AG10803 (cell line): ENCODE measurements at regions not wholly inside any gene's neighbourhood (a gene's known extent, or its start where the extent isn't known, plus 50 kb on each side); places are given as distances from the start of the nearest gene placed in this dataset.

Source experiments
- DNase-seq: peaks from one replicate; pipeline ENCODE4 v3.0.0; 2010; ENCODE audit warnings: low read depth
- H3K4me3 ChIP-seq: 2 replicates; pipeline ENCODE4 v1.5.1; 2011; ENCODE audit warnings: mild to moderate bottlenecking, low read length, control low read depth
- CTCF ChIP-seq: conservative IDR thresholded peaks from 2 replicates; pipeline ENCODE4 v1.5.1; 2011; ENCODE audit warnings: mild to moderate bottlenecking, low read length, control low read depth, inconsistent platforms

GRCh38 chr3:95215437-95215957, 1152.6 kb downstream of the NSUN3 start:
- no peak for TF ChIP-seq CTCF
- no peak for DNase-seq
- H3K4me3 ChIP-seq, result no peak overlapping the region

GRCh38 chr3:95217661-95218060, 1154.8 kb downstream of the NSUN3 start:
- no peak for TF ChIP-seq CTCF
- no peak for DNase-seq
- H3K4me3 ChIP-seq, result no peak overlapping the region

GRCh38 chr3:95218484-95218883, 1155.6 kb downstream of the NSUN3 start:
- no peak for DNase-seq
- H3K4me3 ChIP-seq, result no peak overlapping the region
- no peak for TF ChIP-seq CTCF

GRCh38 chr3:95226437-95226836, 1163.6 kb downstream of the NSUN3 start:
- no peak for TF ChIP-seq CTCF
- no peak for DNase-seq
- H3K4me3 ChIP-seq, result no peak overlapping the region

- no peak for TF ChIP-seq CTCF
- DNase-seq, result no peak
- H3K4me3 ChIP-seq, result no peak overlapping the region
Observed at GRCh38 chr3:95227092-95227491, 1164.2 kb downstream of the NSUN3 start.

GRCh38 chr3:95228416-95228815, 1165.6 kb downstream of the NSUN3 start:
- H3K4me3 ChIP-seq, result no peak overlapping the region
- TF ChIP-seq CTCF, result no peak
- no peak for DNase-seq

GRCh38 chr3:95235916-95236315, 1173.1 kb downstream of the NSUN3 start:
- no peak for TF ChIP-seq CTCF
- H3K4me3 ChIP-seq, result no peak overlapping the region

More at GRCh38 chr3:95235916-95236315, 1173.1 kb downstream of the NSUN3 start:
- DNase-seq, result no peak
